Ishikawa (cell line): ENCODE measurements at regions not wholly inside any gene's neighbourhood (a gene's known extent, or its start where the extent isn't known, plus 50 kb on each side); places are given as distances from the start of the nearest gene placed in this dataset.

Experiments
- CEBPB ChIP-seq: IDR thresholded peaks from 2 replicates; pipeline ENCODE4 v1.6.1; 2012
- EP300 ChIP-seq: IDR thresholded peaks from 2 replicates; pipeline ENCODE4 v1.6.1; 2012; ENCODE audit warnings: borderline replicate concordance
- FOXM1 ChIP-seq: IDR thresholded peaks from 2 replicates; pipeline ENCODE4 v1.6.1; 2012; ENCODE audit warnings: low read depth, borderline replicate concordance
- MAX ChIP-seq: IDR thresholded peaks from 2 replicates; pipeline ENCODE4 v1.6.1; 2012
- NFIC ChIP-seq: IDR thresholded peaks from 2 replicates; pipeline ENCODE4 v1.6.1; 2012
- RAD21 ChIP-seq: IDR thresholded peaks from 2 replicates; pipeline ENCODE4 v1.6.1; 2012; ENCODE audit warnings: low read depth
- REST ChIP-seq: IDR thresholded peaks from 2 replicates; pipeline ENCODE4 v1.6.1; 2012; ENCODE audit warnings: low read depth, mild to moderate bottlenecking
- TCF12 ChIP-seq: IDR thresholded peaks from 2 replicates; pipeline ENCODE4 v1.6.1; 2012; ENCODE audit warnings: low read depth
- TEAD4 ChIP-seq: IDR thresholded peaks from 2 replicates; pipeline ENCODE4 v1.6.1; 2012
- USF1 ChIP-seq: IDR thresholded peaks from 2 replicates; pipeline ENCODE4 v1.6.1; 2012

GRCh38 chr7:46450425-46450824, 529.4 kb upstream of the IGFBP3 start:
- no peak for TF ChIP-seq CEBPB
- TF ChIP-seq FOXM1: no peak
- TF ChIP-seq RAD21: no peak
- no peak for TF ChIP-seq EP300
- no peak for TF ChIP-seq REST
- TF ChIP-seq TCF12: no peak
- TF ChIP-seq MAX: no peak
- no peak for TF ChIP-seq TEAD4
- no peak for TF ChIP-seq USF1
- TF ChIP-seq NFIC: no peak
